GM23248 (cell line): ENCODE measurements at regions not wholly inside any gene's neighbourhood (a gene's known extent, or its start where the extent isn't known, plus 50 kb on each side); places are given as distances from the start of the nearest gene placed in this dataset.
"Not testable (repeated sequence)": the region's sequence is repeated elsewhere in the genome, so short reads cannot be mapped to it uniquely, and the experiment has no call there.

Experiments
- EZH2 ChIP-seq: fragments of 200-600 bp; sonication (generic); IDR thresholded peaks from 2 replicates; pipeline ENCODE4 v1.6.1; 2018; ENCODE audit warnings: antibody characterized with exemption, mild to moderate bottlenecking; ENCODE audit not compliant: insufficient read depth, poor library complexity, severe bottlenecking
- EZH2phosphoT487 ChIP-seq: fragments of 200-600 bp; sonication (generic); IDR thresholded peaks from 2 replicates; pipeline ENCODE4 v1.6.1; 2018; ENCODE audit warnings: antibody characterized with exemption, moderate library complexity, mild to moderate bottlenecking, low read depth; ENCODE audit not compliant: insufficient read depth

- TF ChIP-seq EZH2, EZH2phosphoT487: not testable (repeated sequence)
Observed at GRCh38 chr5:67544942-67545341, 348.3 kb upstream of the CD180 start.
